IMR-90 (cell line): ENCODE measurements at regions not wholly inside any gene's neighbourhood (a gene's known extent, or its start where the extent isn't known, plus 50 kb on each side); places are given as distances from the start of the nearest gene placed in this dataset.

Experiments used
- ATAC-seq: fragments of 200-7000 bp; cut with Tn5 transposase; 2 replicates; pipeline ENCODE4 v1.9.1; 2020; ENCODE audit warnings: low read depth, mild to moderate bottlenecking, moderate library complexity
- BruUV-seq: library from RNA; stranded (reverse); fragments of 400-500 nt; replicated peaks from 2 replicates; lab custom pipeline; 2021; lab: Mats Ljungman, UMichigan
- CTCF ChIA-PET: fragments of 300-600 bp; formaldehyde crosslinking; extraction: SDS; loops from one replicate; lab custom pipeline; 2021; ENCODE audit warnings: antibody characterized with exemption; lab: Yijun Ruan, JAX
- POLR2A ChIA-PET: fragments of 300-600 bp; sonication (Branson Sonifier 250); formaldehyde crosslinking; loops from one replicate; lab custom pipeline; 2022; ENCODE audit warnings: antibody characterized with exemption; ENCODE audit not compliant: unreplicated experiment; lab: Charles Lee
- DNase-seq: peaks from one replicate; pipeline ENCODE4 v3.0.0; 2013
- H2AFZ ChIP-seq: replicated peaks from 2 replicates; pipeline ENCODE3; 2013; ENCODE audit warnings: low read length, mild to moderate bottlenecking; ENCODE audit not compliant: poor library complexity
- H2AK5ac ChIP-seq: 2 replicates; pipeline ENCODE4 v1.6.1; 2013; ENCODE audit warnings: low read depth, low read length, inconsistent platforms
- H2AK9ac ChIP-seq: replicated peaks from 2 replicates; pipeline ENCODE3; 2013; ENCODE audit warnings: mild to moderate bottlenecking, low read depth, low read length, moderate library complexity; ENCODE audit not compliant: poor library complexity
- H2BK120ac ChIP-seq: 2 replicates; pipeline ENCODE4 v1.6.1; 2013; ENCODE audit warnings: low read depth, low read length, inconsistent platforms
- H2BK15ac ChIP-seq: 3 replicates; pipeline ENCODE4 v1.6.1; 2013; ENCODE audit warnings: low read depth, low read length, inconsistent platforms
- H2BK20ac ChIP-seq: 2 replicates; pipeline ENCODE4 v1.6.1; 2013; ENCODE audit warnings: low read depth, mild to moderate bottlenecking, inconsistent platforms, low read length, moderate library complexity
- H2BK5ac ChIP-seq: 2 replicates; pipeline ENCODE4 v1.6.1; 2013; ENCODE audit warnings: mild to moderate bottlenecking, low read depth, low read length, inconsistent platforms; ENCODE audit not compliant: poor library complexity, severe bottlenecking
- H3K14ac ChIP-seq: replicated peaks from 2 replicates; pipeline ENCODE4 v1.6.1; 2013; ENCODE audit warnings: low read depth, low read length, inconsistent platforms
- H3K18ac ChIP-seq: 2 replicates; pipeline ENCODE4 v1.6.1; 2013; ENCODE audit warnings: low read depth, low read length, control low read depth
- H3K23ac ChIP-seq: 2 replicates; pipeline ENCODE4 v1.6.1; 2013; ENCODE audit warnings: low read depth, low read length, inconsistent platforms
- H3K27ac ChIP-seq: 2 replicates; pipeline ENCODE4 v1.5.1; 2013; ENCODE audit warnings: mild to moderate bottlenecking, control low read depth, low read length; ENCODE audit not compliant: insufficient read depth
- H3K27me3 ChIP-seq: 2 replicates; pipeline ENCODE4 v1.6.1; 2013; ENCODE audit warnings: low read length; ENCODE audit not compliant: control insufficient read depth, insufficient read depth
- H3K36me3 ChIP-seq: 2 replicates; pipeline ENCODE4 v1.6.1; 2013; ENCODE audit warnings: low read length, mixed read lengths; ENCODE audit not compliant: control insufficient read depth, insufficient read depth
- H3K4ac ChIP-seq: 2 replicates; pipeline ENCODE4 v1.6.1; 2013; ENCODE audit warnings: low read depth, low read length, inconsistent platforms
- H3K4me1 ChIP-seq: 2 replicates; pipeline ENCODE4 v1.6.1; 2013; ENCODE audit warnings: low read length, mixed read lengths; ENCODE audit not compliant: control insufficient read depth, insufficient read depth
- H3K4me2 ChIP-seq: 2 replicates; pipeline ENCODE4 v1.6.1; 2013; ENCODE audit warnings: low read depth, mild to moderate bottlenecking, control low read depth, low read length, moderate library complexity
- H3K4me3 ChIP-seq: 2 replicates; pipeline ENCODE4 v1.5.1; 2013; ENCODE audit warnings: low read depth, mild to moderate bottlenecking, control low read depth, low read length, moderate library complexity; ENCODE audit not compliant: insufficient read depth
- H3K56ac ChIP-seq: 2 replicates; pipeline ENCODE4 v1.6.1; 2013; ENCODE audit warnings: low read length, inconsistent platforms; ENCODE audit not compliant: insufficient read depth; ENCODE audit errors: extremely low read depth
- H3K79me1 ChIP-seq, 2 experiments: 2 replicates each; pipeline ENCODE4 v1.6.1; 2013; ENCODE audit warnings: low read length in 2 of 2, inconsistent platforms in 1 of 2, low read depth in 1 of 2
- H3K9ac ChIP-seq: 2 replicates; pipeline ENCODE4 v1.6.1; 2013; ENCODE audit warnings: low read depth, low read length, control low read depth
- H3K9me1 ChIP-seq: 2 replicates; pipeline ENCODE4 v1.6.1; 2013; ENCODE audit warnings: low read length, inconsistent platforms; ENCODE audit not compliant: insufficient read depth
- H3K9me3 ChIP-seq: 2 replicates; pipeline ENCODE4 v1.6.1; 2013; ENCODE audit warnings: low read length; ENCODE audit not compliant: control insufficient read depth, insufficient read depth
- H4K20me1 ChIP-seq: 2 replicates; pipeline ENCODE4 v1.6.1; 2013; ENCODE audit warnings: low read length, inconsistent platforms; ENCODE audit not compliant: insufficient read depth
- H4K5ac ChIP-seq: 2 replicates; pipeline ENCODE4 v1.6.1; 2013; ENCODE audit warnings: mild to moderate bottlenecking, low read depth, low read length, control low read depth
- H4K8ac ChIP-seq, 2 experiments: 2 replicates each; pipeline ENCODE4 v1.6.1; 2013; ENCODE audit warnings: low read depth in 2 of 2, low read length in 2 of 2, control low read depth in 1 of 2, inconsistent platforms in 1 of 2
- H4K91ac ChIP-seq: 2 replicates; pipeline ENCODE4 v1.6.1; 2013; ENCODE audit warnings: low read depth, low read length, inconsistent platforms; ENCODE audit not compliant: insufficient read depth
- BHLHE40 ChIP-seq: fragments of 150-350 bp; IDR thresholded peaks from 2 replicates; pipeline ENCODE4 v1.6.1; 2016; ENCODE audit warnings: mild to moderate bottlenecking, low read depth, low read length
- CEBPB ChIP-seq: IDR thresholded peaks from 2 replicates; pipeline ENCODE4 v1.6.1; 2012; ENCODE audit warnings: low read depth, low read length, improper control_type of control experiment
- CHD1 ChIP-seq: IDR thresholded peaks from 2 replicates; pipeline ENCODE4 v1.6.1; 2012; ENCODE audit warnings: low read depth, low read length, improper control_type of control experiment
- FOS ChIP-seq: fragments of 150-350 bp; IDR thresholded peaks from 2 replicates; pipeline ENCODE4 v1.6.1; 2016; ENCODE audit warnings: low read depth, low read length
- MAFK ChIP-seq: IDR thresholded peaks from 2 replicates; pipeline ENCODE4 v1.6.1; 2012; ENCODE audit warnings: low read depth, low read length, improper control_type of control experiment
- MAZ ChIP-seq: IDR thresholded peaks from 2 replicates; pipeline ENCODE4 v1.6.1; 2012; ENCODE audit warnings: low read depth, mild to moderate bottlenecking, low read length, improper control_type of control experiment, moderate library complexity, borderline replicate concordance
- MXI1 ChIP-seq: IDR thresholded peaks from 2 replicates; pipeline ENCODE4 v1.6.1; 2012; ENCODE audit warnings: low read depth, mild to moderate bottlenecking, low read length, moderate library complexity, borderline replicate concordance
- NFE2L2 ChIP-seq: fragments of 150-350 bp; IDR thresholded peaks from 2 replicates; pipeline ENCODE4 v1.6.1; 2016; ENCODE audit warnings: low read depth, mild to moderate bottlenecking, low read length
- POLR2A ChIP-seq: IDR thresholded peaks from 2 replicates; pipeline ENCODE4 v1.6.1; 2012; ENCODE audit warnings: mild to moderate bottlenecking, low read depth, low read length
- RAD21 ChIP-seq: IDR thresholded peaks from 2 replicates; pipeline ENCODE4 v1.6.1; 2012; ENCODE audit warnings: low read length, improper control_type of control experiment
- RCOR1 ChIP-seq: IDR thresholded peaks from 2 replicates; pipeline ENCODE4 v1.6.1; 2012; ENCODE audit warnings: mild to moderate bottlenecking, low read length, improper control_type of control experiment; ENCODE audit not compliant: insufficient replicate concordance
- RFX5 ChIP-seq: IDR thresholded peaks from 2 replicates; pipeline ENCODE4 v1.8.0; 2012; ENCODE audit warnings: low read depth, mild to moderate bottlenecking, low read length, moderate library complexity
- SMC3 ChIP-seq: fragments of 150-350 bp; IDR thresholded peaks from 2 replicates; pipeline ENCODE4 v1.6.1; 2016; ENCODE audit warnings: low read depth, mild to moderate bottlenecking, antibody characterized with exemption, low read length, moderate library complexity
- WGBS, 2 experiments: methylation state at CpG; one replicate each; pipeline versions ENCODE4 v1.1.5 to v1.1.7; 2013; ENCODE audit warnings: missing lambda C conversion rate in 2 of 2; ENCODE audit not compliant: insufficient read length in 1 of 2; ENCODE audit errors: extremely low coverage in 2 of 2; 5-methylcytosine and 5-hydroxymethylcytosine counted together
- dilution Hi-C: fragments of 300-500 bp; cut with HindIII; formaldehyde crosslinking; loops from one replicate; pipeline ENCODE4 v1.14.3; 2018; ENCODE audit warnings: low sequenced_read_pairs; ENCODE audit not compliant: unreplicated experiment
- in situ Hi-C: fragments of 300-500 bp; cut with MboI; formaldehyde crosslinking; loops from 3 replicates; pipeline ENCODE4 v1.14.3; 2019; ENCODE audit warnings: low sequenced_read_pairs, inconsistent platforms, mixed read lengths
- intact Hi-C: fragments of 100-400 bp; cut with micrococcal nuclease; formaldehyde crosslinking; loops from 2 replicates; pipeline ENCODE4 v1.10.0; 2022
- TF ChIP-seq, protein P1 (sequence below): conservative IDR thresholded peaks from 2 replicates; pipeline ENCODE4 v1.5.1; 2012; ENCODE audit warnings: mild to moderate bottlenecking, low read depth, low read length, improper control_type of control experiment
- TF ChIP-seq, protein P2 (sequence below): fragments of 150-350 bp; IDR thresholded peaks from 2 replicates; pipeline ENCODE4 v1.6.1; 2017; ENCODE audit warnings: mild to moderate bottlenecking, antibody characterized with exemption, low read length, low read depth
- TF ChIP-seq, protein P3 (sequence below): fragments of 150-350 bp; IDR thresholded peaks from 2 replicates; pipeline ENCODE4 v1.6.1; 2016; ENCODE audit warnings: low read depth, mild to moderate bottlenecking, low read length, moderate library complexity, borderline replicate concordance

DNA sequence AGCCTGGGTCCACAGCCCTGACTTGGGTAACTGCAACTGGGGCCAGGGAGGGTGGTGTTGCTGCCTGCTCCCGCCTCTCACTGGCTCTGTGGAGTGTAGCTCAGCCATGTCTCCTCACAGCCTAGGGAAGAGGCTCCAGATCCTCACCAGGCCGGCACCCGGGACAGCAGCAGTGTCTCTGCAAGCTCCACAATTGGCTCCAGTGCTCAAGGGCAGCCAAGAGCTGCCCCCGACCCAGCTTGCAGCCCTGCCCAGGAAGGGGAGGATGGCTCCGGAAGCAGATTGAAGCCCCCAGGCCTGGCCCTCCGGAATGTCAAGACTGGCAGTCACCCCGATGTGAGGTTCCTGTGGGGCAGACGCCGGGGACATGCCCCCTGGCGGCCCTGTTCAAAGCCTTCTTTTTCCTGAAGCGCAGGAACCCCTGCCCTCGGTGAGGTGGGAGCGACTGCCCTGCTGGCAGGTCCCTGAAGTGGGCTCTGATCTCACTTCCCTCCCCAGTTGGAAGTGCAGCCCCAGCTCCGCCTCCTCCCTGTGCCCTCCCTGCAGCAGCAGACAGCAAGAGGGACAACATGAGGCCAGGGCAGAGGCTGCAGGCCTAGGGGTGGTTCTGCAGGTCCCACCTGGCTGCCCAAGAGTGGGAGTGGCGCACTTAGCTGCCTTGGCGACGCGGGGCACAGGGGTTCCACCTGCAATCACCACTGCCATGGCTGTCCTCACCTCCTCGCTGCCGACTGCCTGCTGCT, 816.2 kb upstream of the LUZP2 start:
- Histone ChIP-seq H3K18ac (no peak overlapping the region), H4K91ac (no peak overlapping the region), H2AK5ac (no peak overlapping the region), H3K79me1 (no peaks in the 10 kb centered on the region), H3K9me3 (no peaks in the 10 kb centered on the region), H3K9me1 (no peaks in the 10 kb centered on the region), H3K27me3 (no peaks in the 10 kb centered on the region), H3K4me2 (no peak overlapping the region), H3K4me1 (no peaks in the 10 kb centered on the region), H3K56ac (no peak overlapping the region), H2BK15ac (no peak overlapping the region), H3K23ac (no peak overlapping the region), H4K5ac (no peak overlapping the region), H2AK9ac (no peak overlapping the region), H4K8ac (no peak overlapping the region), H3K14ac (no peak overlapping the region), H3K9ac (no peak overlapping the region), H3K36me3 (no peaks in the 10 kb centered on the region), H3K4me3 (no peak overlapping the region), H2AFZ (no peak overlapping the region), H2BK120ac (no peak overlapping the region), H3K4ac (no peak overlapping the region), H2BK20ac (no peak overlapping the region), H4K20me1 (no peaks in the 10 kb centered on the region), H3K27ac (no peak overlapping the region), H2BK5ac (no peak overlapping the region)
- in situ Hi-C loops: no loop called here
- TF ChIP-seq MXI1: no peak
- no peak for TF ChIP-seq RCOR1
- TF ChIP-seq SMC3: no peak
- TF ChIP-seq FOS: no peak
- no peak for TF ChIP-seq MAFK
- no peak for TF ChIP-seq RAD21
- no peak for TF ChIP-seq POLR2A
- TF ChIP-seq, protein P1, sequence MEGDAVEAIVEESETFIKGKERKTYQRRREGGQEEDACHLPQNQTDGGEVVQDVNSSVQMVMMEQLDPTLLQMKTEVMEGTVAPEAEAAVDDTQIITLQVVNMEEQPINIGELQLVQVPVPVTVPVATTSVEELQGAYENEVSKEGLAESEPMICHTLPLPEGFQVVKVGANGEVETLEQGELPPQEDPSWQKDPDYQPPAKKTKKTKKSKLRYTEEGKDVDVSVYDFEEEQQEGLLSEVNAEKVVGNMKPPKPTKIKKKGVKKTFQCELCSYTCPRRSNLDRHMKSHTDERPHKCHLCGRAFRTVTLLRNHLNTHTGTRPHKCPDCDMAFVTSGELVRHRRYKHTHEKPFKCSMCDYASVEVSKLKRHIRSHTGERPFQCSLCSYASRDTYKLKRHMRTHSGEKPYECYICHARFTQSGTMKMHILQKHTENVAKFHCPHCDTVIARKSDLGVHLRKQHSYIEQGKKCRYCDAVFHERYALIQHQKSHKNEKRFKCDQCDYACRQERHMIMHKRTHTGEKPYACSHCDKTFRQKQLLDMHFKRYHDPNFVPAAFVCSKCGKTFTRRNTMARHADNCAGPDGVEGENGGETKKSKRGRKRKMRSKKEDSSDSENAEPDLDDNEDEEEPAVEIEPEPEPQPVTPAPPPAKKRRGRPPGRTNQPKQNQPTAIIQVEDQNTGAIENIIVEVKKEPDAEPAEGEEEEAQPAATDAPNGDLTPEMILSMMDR: no peak
- no peak for TF ChIP-seq RFX5
- TF ChIP-seq CEBPB: no peak
- no peak for TF ChIP-seq NFE2L2
- TF ChIP-seq BHLHE40: no peak
- no peak for TF ChIP-seq MAZ
- TF ChIP-seq, protein P2, sequence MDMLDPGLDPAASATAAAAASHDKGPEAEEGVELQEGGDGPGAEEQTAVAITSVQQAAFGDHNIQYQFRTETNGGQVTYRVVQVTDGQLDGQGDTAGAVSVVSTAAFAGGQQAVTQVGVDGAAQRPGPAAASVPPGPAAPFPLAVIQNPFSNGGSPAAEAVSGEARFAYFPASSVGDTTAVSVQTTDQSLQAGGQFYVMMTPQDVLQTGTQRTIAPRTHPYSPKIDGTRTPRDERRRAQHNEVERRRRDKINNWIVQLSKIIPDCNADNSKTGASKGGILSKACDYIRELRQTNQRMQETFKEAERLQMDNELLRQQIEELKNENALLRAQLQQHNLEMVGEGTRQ: no peak
- TF ChIP-seq CHD1: no peak
- TF ChIP-seq, protein P3, sequence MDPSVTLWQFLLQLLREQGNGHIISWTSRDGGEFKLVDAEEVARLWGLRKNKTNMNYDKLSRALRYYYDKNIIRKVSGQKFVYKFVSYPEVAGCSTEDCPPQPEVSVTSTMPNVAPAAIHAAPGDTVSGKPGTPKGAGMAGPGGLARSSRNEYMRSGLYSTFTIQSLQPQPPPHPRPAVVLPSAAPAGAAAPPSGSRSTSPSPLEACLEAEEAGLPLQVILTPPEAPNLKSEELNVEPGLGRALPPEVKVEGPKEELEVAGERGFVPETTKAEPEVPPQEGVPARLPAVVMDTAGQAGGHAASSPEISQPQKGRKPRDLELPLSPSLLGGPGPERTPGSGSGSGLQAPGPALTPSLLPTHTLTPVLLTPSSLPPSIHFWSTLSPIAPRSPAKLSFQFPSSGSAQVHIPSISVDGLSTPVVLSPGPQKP: no peak
- DNase-seq: no peak
- POLR2A ChIA-PET: no interaction called here
- intact Hi-C loops: no loop called here
- CTCF ChIA-PET: interaction anchor here (0.6 kb wide), 2 partner anchors 45 to 344 kb away, joined by 3 to 4 read pairs; no protein-coding TSS in a partner anchor
- no TSS peak for BruUV-seq
- WGBS, 2 experiments: 100% methylated on average over 5 of the region's 20 CpGs; no CpG with 5 or more reads in 1 of the 2 experiments
- ATAC-seq: no peak
- dilution Hi-C loops: no loop called here
